DMS79 treated with DMSO at 0.1 percent for 48 hours (cell line): ENCODE measurements at regions not wholly inside any gene's neighbourhood (a gene's known extent, or its start where the extent isn't known, plus 50 kb on each side); places are given as distances from the start of the nearest gene placed in this dataset.

ENCODE experiments used
- DNase-seq: peaks from one replicate; lab custom pipeline; 2025; lab: John Stamatoyannopoulos, UW

GRCh38 chr15:97026781-97027180, 696.3 kb downstream of the NR2F2 start:
- no peak for DNase-seq

DNA sequence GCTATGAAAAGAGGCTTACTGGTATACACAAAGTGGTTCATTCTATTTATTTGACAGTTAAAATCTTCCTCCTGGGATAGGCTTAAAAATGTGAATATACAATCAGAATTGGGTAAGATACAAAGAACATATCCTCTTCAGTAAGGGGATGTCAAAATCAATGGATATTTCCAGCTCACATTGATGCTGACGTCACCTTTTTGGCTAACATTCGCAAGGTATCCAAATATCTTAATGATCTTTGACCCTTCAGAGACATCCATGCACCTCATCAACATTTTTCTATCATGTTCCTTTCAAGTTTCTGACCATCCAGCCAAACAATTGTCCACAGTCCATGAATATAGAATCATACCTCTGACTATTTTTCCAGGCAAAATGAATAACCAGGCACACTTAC, 697.3 kb downstream of the NR2F2 start:
- DNase-seq: no peak

GRCh38 chr15:97030251-97030650, 699.8 kb downstream of the NR2F2 start:
- no peak for DNase-seq

DNA sequence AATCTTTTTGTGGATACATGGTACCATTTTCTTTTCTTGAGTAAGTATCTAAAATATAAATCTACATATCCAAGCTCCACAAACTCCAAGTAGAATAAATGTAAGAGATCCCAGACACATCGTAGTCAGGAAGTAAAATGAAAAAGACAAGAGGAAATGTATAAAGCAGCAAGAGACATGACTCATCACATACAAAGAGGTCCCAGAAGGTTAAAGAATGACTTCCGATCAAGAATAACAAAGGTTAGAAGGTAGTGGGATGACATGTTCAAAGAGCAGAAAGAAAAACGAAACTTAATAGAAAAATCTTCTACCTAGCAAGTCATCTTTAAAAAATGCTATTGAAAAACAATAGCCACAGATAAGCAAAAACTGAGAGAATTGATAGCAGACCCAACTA, 705.8 kb downstream of the NR2F2 start:
- no peak for DNase-seq

GRCh38 chr15:97037080-97037479, 706.6 kb downstream of the NR2F2 start:
- DNase-seq: no peak

- DNase-seq: no peak
These were observed 715.3 kb downstream of the NR2F2 start for GRCh38 chr15:97045666-97046421.

- DNase-seq: no peak
These were observed 722.0 kb downstream of the NR2F2 start for GRCh38 chr15:97052513-97052912.

- no peak for DNase-seq
These were observed 723.1 kb downstream of the NR2F2 start for GRCh38 chr15:97053635-97054034.

DNA sequence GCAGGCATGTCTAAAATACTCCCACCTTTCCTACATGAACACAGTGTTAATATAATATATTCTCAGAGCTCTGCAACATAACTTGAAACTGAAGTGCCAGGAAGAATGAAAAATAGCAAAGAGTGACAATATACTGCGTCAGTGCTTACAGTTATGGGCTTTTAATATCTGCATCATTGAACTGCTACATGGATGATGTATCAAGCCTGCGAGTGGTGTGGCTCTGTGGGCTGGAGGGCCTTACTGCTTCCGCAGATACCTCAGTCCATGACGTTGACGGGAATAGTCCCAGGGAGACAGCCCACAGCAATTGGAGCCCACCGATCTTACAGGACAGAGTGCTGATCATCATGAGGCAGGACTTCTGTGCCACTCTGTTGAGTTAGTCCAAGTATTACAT, 727.0 kb downstream of the NR2F2 start:
- DNase-seq: no peak

GRCh38 chr15:97059281-97059680, 728.8 kb downstream of the NR2F2 start:
- DNase-seq: no peak

- DNase-seq: no peak
These were observed 730.9 kb downstream of the NR2F2 start for GRCh38 chr15:97061392-97061791.

DNA sequence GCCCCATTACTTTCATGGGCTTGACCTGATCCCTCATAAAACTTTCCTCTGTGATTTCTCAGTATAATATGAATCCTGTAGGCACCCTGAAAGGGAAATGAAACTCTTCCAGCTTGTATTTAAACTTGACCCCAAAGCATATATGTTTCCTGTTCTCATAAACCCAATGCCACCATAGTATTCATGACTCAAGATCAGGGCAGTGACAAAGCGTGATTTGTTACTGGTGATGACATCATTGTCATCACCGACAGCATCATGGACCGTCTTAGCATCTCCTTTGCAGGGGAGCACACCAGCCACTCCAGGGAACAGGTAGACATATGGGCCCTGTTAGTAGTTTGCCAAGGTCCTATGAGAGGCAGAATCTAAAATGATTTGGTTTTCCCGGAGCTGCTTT, 741.2 kb downstream of the NR2F2 start:
- no peak for DNase-seq

- DNase-seq: no peak
These were observed 742.0 kb downstream of the NR2F2 start for GRCh38 chr15:97072545-97072944.

DNA sequence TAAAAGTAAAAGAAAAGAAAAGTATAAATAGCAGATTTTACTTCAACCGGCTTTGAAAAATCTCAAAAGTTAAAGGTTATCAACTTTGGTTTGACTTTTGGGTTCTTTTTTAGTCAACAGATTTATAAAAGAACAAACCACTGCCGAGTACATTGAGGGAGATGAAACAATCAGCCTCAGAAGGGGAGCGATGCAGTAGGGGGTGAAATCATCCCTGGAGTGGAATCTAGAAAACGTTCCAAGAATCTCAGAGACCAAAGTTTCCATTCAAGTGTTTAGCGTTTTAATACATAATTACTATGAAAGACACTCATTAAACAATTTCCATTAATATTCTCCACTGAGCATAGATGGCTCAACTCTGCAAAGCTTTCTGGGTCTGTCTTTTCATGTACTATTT, 745.5 kb downstream of the NR2F2 start:
- DNase-seq: no peak

DNA sequence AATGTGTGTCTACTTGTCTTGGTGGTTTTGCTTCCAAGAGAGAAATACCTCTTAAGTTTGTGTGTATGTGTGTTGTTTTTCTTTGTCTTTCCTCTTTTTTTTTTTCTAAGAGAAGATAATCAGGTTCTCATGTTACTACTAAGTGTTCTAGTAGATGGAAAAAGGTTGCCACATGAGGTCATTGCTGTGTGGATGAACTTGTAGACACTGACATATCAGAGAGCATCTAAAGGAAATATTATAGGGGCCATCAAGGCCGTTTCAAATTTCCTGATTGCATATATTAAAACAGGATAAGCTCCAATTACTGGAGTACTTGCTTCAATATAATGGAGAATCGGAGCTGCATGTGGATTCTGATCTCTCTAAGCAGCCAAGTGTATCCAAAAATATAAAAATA, 747.5 kb downstream of the NR2F2 start:
- DNase-seq: no peak

GRCh38 chr15:97078591-97078990, 748.1 kb downstream of the NR2F2 start:
- no peak for DNase-seq

DNA sequence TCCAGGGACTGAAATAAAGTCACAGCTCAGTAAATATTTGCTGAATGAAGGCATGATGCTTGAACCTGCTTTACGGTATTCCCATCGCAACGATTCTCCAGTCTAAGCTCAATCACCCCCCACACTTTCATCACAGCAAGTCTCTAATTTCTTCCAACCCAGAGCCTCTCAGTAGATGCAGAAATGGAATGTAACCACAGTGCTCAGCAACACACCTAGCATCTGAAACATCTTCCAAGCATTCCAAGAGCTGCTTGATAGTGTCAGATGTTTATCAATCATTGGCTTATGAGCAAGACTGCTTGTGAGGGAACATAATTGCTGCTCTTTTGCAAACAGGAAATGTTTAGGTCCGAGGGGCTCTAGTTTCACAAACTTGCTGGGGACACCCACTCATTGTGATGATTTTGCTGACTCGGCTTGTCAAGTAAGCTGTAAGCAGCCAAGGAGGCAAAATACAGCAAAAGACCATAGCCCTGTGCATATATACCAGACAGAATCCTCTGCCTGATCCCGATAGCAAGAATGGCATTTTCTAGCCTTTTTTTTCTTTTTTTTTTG, 751.2 kb downstream of the NR2F2 start:
- no peak for DNase-seq

DNA sequence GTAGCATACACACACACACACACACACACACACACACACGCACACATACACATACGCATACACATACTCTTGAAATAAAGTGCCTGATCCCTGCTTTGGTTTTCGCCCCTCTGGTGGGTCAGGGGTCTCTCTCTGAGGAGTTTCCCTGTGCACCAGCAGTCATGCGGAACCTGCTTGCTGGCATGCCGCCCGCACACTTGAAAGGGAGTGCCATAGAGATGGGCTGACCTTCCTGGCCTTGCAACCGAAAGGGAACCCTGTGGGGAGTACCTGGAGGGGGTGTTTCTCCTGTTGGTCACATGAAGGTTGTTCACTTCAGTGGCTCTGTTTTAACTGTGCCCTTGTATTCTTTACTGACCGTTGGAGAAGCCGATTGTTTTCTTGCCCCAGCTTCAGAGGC, 752.3 kb downstream of the NR2F2 start:
- DNase-seq: no peak

- DNase-seq: no peak
These were observed 754.1 kb downstream of the NR2F2 start for GRCh38 chr15:97084650-97085049.

- DNase-seq: no peak
These were observed 755.2 kb downstream of the NR2F2 start for GRCh38 chr15:97085731-97086130.

- no peak for DNase-seq
These were observed 756.7 kb downstream of the NR2F2 start for GRCh38 chr15:97087006-97087741.

- no peak for DNase-seq
These were observed 760.6 kb downstream of the NR2F2 start for GRCh38 chr15:97091093-97091492.

GRCh38 chr15:97092656-97093055, 762.2 kb downstream of the NR2F2 start:
- DNase-seq: no peak
